Psoas muscle (tissue), 7 donors: ENCODE measurements at regions not wholly inside any gene's neighbourhood (a gene's known extent, or its start where the extent isn't known, plus 50 kb on each side); places are given as distances from the start of the nearest gene placed in this dataset.

ENCODE experiments used
- ATAC-seq, 4 donors: fragments of 200-7000 bp; cut with Tn5 transposase; one replicate each; pipeline ENCODE4 v1.9.1; 2020; ENCODE audit warnings: moderate library complexity in 3 of 4, mild to moderate bottlenecking in 2 of 4
- DNase-seq, 2 donors: peaks; one replicate each; pipeline ENCODE4 v3.0.0-alpha.2; 2020
- H3K27ac ChIP-seq: fragments of 200-600 bp; one replicate; pipeline ENCODE4 v1.8.0; 2022
- H3K27me3 ChIP-seq, 3 donors: fragments of 200-600 bp in 1 of 3; one replicate each; pipeline versions ENCODE4 v1.6.1 to v1.8.0; 2013 to 2022; ENCODE audit warnings: low read length in 2 of 3, mild to moderate bottlenecking in 2 of 3, moderate library complexity in 1 of 3; ENCODE audit not compliant: insufficient read depth in 3 of 3
- H3K36me3 ChIP-seq, 2 donors: fragments of 200-600 bp in 1 of 2; one replicate each; pipeline versions ENCODE4 v1.6.1 to v1.8.0; 2013 to 2022; ENCODE audit warnings: low read depth in 1 of 2, mild to moderate bottlenecking in 1 of 2, moderate library complexity in 1 of 2; ENCODE audit not compliant: insufficient read depth in 1 of 2
- H3K4me1 ChIP-seq: fragments of 200-600 bp; one replicate; pipeline ENCODE4 v1.8.0; 2022
- H3K4me3 ChIP-seq: fragments of 200-600 bp; one replicate; pipeline ENCODE4 v1.8.0; 2022; ENCODE audit warnings: mild to moderate bottlenecking
- H3K9me3 ChIP-seq: fragments of 200-600 bp; one replicate; pipeline ENCODE4 v1.8.0; 2022
- WGBS, 3 donors: extraction: QIAGEN DNeasy Blood & Tissue Kit; methylation state at CpG; one replicate each; pipeline versions ENCODE4 v1.1.6 to v1.1.7; 2013; 5-methylcytosine and 5-hydroxymethylcytosine counted together
- intact Hi-C, 2 donors: fragments of 100-400 bp; cut with DNase I; formaldehyde crosslinking; loops; one replicate each; pipeline versions ENCODE4 v1.11.0 to v1.14.2; 2022
- TF ChIP-seq, protein P1 (sequence below): fragments of 200-600 bp; IDR thresholded peaks from one replicate; pipeline ENCODE4 v1.8.0; 2022; ENCODE audit warnings: antibody characterized with exemption
- donor health status: healthy with polysubstance abuse.
- donor health status: DM: no; HTN: no; CAD: no; lungs with moderate emphysema.
- donor health status: Bipolar disorder and iron deficiency.
- donor health status: healthy.
- donor health status: DM: yes; HTN: yes; CAD: no.
- donor health status: DM: no; HTN: no; CAD: no.
- donor health status: DM: yes; HTN: yes; CAD: no.

DNA sequence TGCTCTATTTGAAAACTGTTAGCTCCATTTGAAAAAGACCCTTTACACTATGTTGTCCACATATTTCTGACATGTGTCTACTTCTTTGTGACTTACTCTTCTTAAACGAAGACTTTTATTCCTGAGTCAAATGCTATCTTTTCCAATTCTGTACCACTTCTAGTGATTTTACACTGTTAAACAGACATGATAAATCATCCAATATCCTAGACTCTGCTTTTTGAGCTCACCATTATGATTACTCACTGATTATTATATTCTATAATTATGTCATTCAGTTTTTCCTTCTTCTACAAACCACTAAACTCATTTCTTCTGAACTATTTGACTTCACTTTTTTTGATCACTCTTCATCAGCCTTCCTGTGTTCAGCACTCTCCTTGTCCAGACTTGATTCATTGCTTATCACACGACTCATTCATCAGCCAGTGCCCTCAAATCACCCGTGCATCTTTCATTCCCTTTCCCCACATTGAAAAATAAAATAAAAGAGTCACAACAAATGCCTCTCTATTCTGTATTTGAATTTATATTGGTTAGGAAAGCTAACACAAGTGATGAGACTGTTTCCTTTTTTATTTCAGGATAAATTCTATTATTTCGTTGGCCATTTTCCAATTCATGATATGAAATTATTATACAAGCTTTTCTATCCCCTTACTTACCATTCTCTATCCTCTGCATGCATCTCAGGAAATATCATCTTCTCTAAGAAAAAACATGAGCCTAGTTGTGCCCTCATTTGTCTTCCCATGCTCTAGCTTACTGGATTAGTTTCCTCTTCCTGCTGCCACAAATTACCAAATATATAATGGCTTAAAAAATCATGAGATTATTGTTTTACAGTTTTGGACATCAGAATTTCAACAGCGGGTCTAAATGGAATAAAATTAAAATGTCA lies 1482.1 kb upstream of the MIR17HG start:
- intact Hi-C loops, result no loop called here
- ATAC-seq, result no peak
- 80 to 81% (median 81%) methylated on average over 5 of the region's 5 CpGs for WGBS, 3 donors
- Histone ChIP-seq H3K36me3 (no peaks in the 10 kb centered on the region), H3K27ac (no peak overlapping the region), H3K27me3 (no peaks in the 10 kb centered on the region), H3K4me1 (no peaks in the 10 kb centered on the region), H3K4me3 (no peak overlapping the region), H3K9me3 (no peaks in the 10 kb centered on the region)
- TF ChIP-seq, protein P1, sequence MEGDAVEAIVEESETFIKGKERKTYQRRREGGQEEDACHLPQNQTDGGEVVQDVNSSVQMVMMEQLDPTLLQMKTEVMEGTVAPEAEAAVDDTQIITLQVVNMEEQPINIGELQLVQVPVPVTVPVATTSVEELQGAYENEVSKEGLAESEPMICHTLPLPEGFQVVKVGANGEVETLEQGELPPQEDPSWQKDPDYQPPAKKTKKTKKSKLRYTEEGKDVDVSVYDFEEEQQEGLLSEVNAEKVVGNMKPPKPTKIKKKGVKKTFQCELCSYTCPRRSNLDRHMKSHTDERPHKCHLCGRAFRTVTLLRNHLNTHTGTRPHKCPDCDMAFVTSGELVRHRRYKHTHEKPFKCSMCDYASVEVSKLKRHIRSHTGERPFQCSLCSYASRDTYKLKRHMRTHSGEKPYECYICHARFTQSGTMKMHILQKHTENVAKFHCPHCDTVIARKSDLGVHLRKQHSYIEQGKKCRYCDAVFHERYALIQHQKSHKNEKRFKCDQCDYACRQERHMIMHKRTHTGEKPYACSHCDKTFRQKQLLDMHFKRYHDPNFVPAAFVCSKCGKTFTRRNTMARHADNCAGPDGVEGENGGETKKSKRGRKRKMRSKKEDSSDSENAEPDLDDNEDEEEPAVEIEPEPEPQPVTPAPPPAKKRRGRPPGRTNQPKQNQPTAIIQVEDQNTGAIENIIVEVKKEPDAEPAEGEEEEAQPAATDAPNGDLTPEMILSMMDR, result no peak
- DNase-seq, result no peak

DNA sequence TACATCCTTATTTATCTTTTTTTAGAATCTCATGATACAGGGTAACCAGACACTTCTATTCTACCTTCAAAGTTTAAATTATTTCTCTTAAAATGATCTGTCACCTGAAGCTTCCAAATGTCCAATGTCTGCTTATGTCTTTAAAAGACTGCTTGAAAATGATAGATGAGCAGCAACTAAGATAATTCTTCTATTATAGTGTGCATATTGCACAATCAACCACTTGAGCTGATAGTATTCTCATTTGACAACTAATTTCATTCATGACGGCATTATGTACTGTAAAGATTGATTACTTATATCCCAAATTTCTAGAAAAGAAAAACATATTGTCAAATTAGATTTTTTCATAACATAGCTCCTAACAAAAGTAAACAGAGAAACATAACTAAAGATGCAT lies 1478.2 kb upstream of the MIR17HG start:
- H3K9me3 ChIP-seq, result no peaks in the 10 kb centered on the region
- H3K36me3 ChIP-seq, result no peaks in the 10 kb centered on the region
- H3K27me3 ChIP-seq, result no peaks in the 10 kb centered on the region
- H3K4me1 ChIP-seq, result no peaks in the 10 kb centered on the region
- intact Hi-C loops, result no loop called here
- 89 to 97% (median 95%) methylated on average over 1 of the region's 1 CpG for WGBS, 3 donors
- DNase-seq, result no peak
- ATAC-seq, result no peak
- TF ChIP-seq, protein P1, result no peak
- H3K4me3 ChIP-seq, result no peak overlapping the region
- no peak overlapping the region for H3K27ac ChIP-seq

DNA sequence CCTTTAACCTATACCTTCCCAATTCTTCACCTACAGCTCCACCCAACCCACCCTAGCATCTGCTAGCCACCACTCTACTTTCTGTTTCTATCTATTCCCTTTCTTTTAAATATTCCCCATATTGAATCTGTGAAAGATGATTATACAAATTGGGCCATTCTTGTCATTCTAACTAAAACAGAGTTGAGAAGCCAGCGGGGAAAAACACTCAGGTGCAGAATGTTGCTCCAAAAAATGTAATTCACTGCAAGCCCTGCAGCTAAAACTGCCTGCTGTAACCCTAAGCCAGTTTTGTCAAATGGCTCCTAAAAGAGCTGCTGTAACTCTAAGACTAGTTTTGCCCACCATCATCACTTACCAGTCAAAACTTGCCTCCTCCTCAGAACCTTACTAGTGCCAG lies 1468.6 kb upstream of the MIR17HG start:
- Histone ChIP-seq H3K36me3 (no peaks in the 10 kb centered on the region), H3K27ac (no peak overlapping the region), H3K9me3 (no peaks in the 10 kb centered on the region), H3K27me3 (no peaks in the 10 kb centered on the region), H3K4me3 (no peak overlapping the region), H3K4me1 (no peaks in the 10 kb centered on the region)
- ATAC-seq, result no peak
- DNase-seq, result no peak
- WGBS, 3 donors, result 0 to 43% (median 32%) methylated on average over 1 of the region's 1 CpG
- TF ChIP-seq, protein P1, result no peak
- intact Hi-C loops, result no loop called here

DNA sequence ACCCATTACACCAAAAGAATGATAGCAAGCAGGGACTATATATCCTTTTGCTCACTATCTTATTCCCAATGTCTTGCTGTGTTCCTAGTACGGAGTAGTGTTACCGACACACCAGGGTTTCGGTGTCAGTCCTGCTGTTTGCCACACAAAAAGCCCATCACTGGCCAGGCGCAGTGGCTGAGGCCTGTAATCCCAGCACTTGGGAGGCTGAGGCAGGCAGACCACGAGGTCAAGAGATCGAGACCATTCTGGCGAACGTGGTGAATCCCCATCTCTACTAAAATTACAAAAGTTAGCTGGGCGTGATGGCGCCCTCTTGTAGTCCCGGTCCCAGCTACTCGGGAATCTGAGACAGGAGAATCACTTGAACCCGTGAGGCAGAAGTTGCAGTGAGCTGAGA lies 1467.3 kb upstream of the MIR17HG start:
- Histone ChIP-seq H3K4me1 (no peaks in the 10 kb centered on the region), H3K36me3 (no peaks in the 10 kb centered on the region)
- intact Hi-C loops, result no loop called here

More for the DNA sequence above, 1467.3 kb upstream of the MIR17HG start:
- Histone ChIP-seq H3K27ac (no peak overlapping the region), H3K9me3 (no peaks in the 10 kb centered on the region), H3K27me3 (no peaks in the 10 kb centered on the region), H3K4me3 (no peak overlapping the region)
- ATAC-seq (no peak), DNase-seq (no peak)
- TF ChIP-seq, protein P1, result no peak
- WGBS, 3 donors, result 94 to 97% (median 94%) methylated on average over 13 of the region's 13 CpGs
